BE2C (cell line): ENCODE measurements at regions not wholly inside any gene's neighbourhood (a gene's known extent, or its start where the extent isn't known, plus 50 kb on each side); places are given as distances from the start of the nearest gene placed in this dataset.
"Not testable (repeated sequence)": the region's sequence is repeated elsewhere in the genome, so short reads cannot be mapped to it uniquely, and the experiment has no call there.

Experiments used
- DNase-seq: peaks from one replicate; pipeline ENCODE4 v3.0.0-alpha.2; 2020
- H3K27me3 ChIP-seq: fragments of 250-450 bp; sonication (Bioruptor Pico); 2 replicates; pipeline ENCODE4 v1.5.1; 2020; ENCODE audit warnings: mild to moderate bottlenecking
- H3K36me3 ChIP-seq: fragments of 250-450 bp; sonication (Bioruptor Pico); 2 replicates; pipeline ENCODE4 v1.5.1; 2020; ENCODE audit warnings: mild to moderate bottlenecking
- H3K4me1 ChIP-seq: fragments of 250-450 bp; sonication (Bioruptor Pico); 2 replicates; pipeline ENCODE4 v1.5.1; 2020
- H3K4me3 ChIP-seq: 2 replicates; pipeline ENCODE4 v1.5.1; 2011; ENCODE audit warnings: low read depth, low read length
- H3K9me3 ChIP-seq: fragments of 250-450 bp; sonication (Bioruptor Pico); 2 replicates; pipeline ENCODE4 v1.5.1; 2020
- CTCF ChIP-seq: IDR thresholded peaks from 2 replicates; pipeline ENCODE4 v1.5.1; 2012; ENCODE audit warnings: mild to moderate bottlenecking, low read depth, low read length

- Histone ChIP-seq H3K4me1 (no peaks in the 10 kb centered on the region), H3K27me3 (no peaks in the 10 kb centered on the region), H3K36me3 (no peaks in the 10 kb centered on the region), H3K9me3 (no peaks in the 10 kb centered on the region), H3K4me3 (no peak overlapping the region)
- DNase-seq, result no peak
- TF ChIP-seq CTCF, result no peak
Measured at GRCh38 chr20:12093057-12093796, 175.5 kb downstream of the BTBD3 start.

GRCh38 chr20:12093797-12094190, 176.1 kb downstream of the BTBD3 start:
- not testable (repeated sequence) for H3K9me3 ChIP-seq, DNase-seq, H3K4me3 ChIP-seq, H3K36me3 ChIP-seq, H3K4me1 ChIP-seq, H3K27me3 ChIP-seq

DNA sequence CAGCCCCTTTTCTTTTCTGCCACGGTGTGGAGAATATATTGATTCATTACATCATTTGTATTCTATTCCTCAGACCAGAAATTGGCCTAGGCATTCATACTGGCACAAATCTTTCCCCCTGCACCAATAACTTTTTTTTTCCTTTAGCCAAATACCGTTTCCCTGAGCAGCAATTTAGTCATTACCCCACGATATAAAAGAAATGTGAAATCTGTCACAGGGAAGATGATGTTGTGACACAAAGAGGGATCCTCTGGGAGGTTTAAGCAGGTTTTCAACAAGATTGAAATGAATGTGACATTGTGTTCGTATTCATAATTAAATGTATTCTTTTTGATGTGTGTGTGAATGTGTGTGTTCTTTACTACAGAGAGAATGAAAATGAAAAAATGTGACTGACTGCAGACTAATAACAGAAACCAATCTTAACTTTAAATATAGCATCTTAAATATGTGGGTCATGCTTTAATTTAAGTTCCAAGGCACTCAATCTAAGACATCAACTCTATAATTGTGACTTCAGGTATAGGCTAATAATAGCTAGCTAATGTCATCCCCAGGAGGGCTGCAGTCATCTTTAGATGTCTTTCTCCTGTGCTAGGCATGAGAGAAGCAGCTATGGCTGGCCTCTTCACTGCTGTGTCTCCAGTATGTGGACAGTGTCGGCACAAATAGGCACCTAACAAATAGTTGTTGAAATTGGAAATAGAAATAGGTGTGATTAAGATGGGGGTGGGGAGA, 177.7 kb downstream of the BTBD3 start:
- H3K4me1 ChIP-seq, result no peaks in the 10 kb centered on the region
- no peak for DNase-seq
- H3K27me3 ChIP-seq, result no peaks in the 10 kb centered on the region
- H3K36me3 ChIP-seq, result no peaks in the 10 kb centered on the region
- TF ChIP-seq CTCF, result no peak
- H3K4me3 ChIP-seq, result no peak overlapping the region
- H3K9me3 ChIP-seq, result no peaks in the 10 kb centered on the region

- no peaks in the 10 kb centered on the region for H3K4me1 ChIP-seq
- DNase-seq, result no peak
- no peak for TF ChIP-seq CTCF
- no peaks in the 10 kb centered on the region for H3K9me3 ChIP-seq
- H3K27me3 ChIP-seq, result no peaks in the 10 kb centered on the region
- no peaks in the 10 kb centered on the region for H3K36me3 ChIP-seq
- no peak overlapping the region for H3K4me3 ChIP-seq
Measured at GRCh38 chr20:12098421-12098820, 180.7 kb downstream of the BTBD3 start.

DNA sequence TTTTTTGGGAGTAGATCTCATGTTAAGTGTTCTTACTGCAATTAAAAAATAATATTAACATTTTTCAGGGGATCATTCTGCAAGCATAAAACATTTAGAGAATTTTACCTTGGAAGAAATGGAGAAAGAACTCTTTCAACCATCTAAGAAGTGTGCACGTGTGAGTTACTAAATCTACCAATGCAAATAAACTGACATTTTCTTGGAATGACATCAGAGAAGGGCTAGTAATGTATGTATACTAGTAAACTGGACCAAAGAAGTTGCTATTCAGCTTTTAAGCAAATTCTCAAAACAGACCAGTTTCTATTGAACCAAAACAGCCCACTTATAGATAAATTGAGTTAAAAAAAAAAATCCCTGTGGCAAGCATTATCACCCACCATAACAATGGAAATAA, 191.2 kb downstream of the BTBD3 start:
- Histone ChIP-seq H3K9me3 (no peaks in the 10 kb centered on the region), H3K4me1 (no peaks in the 10 kb centered on the region), H3K4me3 (no peak overlapping the region), H3K36me3 (no peaks in the 10 kb centered on the region), H3K27me3 (no peaks in the 10 kb centered on the region)
- no peak for DNase-seq
- no peak for TF ChIP-seq CTCF

DNA sequence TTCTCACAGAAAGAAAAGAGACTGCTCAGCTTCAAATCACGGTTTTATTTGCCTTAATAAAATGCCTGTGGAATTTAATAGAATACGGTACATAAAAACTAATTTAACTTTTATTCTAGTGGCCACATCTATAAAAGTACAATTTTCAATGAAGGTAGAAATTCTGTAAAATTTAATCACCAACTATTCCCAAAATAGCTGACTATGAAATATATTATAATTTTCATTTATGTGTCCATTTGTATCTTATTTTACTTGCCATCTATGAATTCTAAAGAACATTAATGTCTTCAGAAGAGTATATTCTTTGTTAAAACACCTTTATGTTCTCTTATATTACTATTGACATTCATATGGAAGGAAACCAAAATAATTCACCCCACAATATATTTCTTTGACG, 192.6 kb downstream of the BTBD3 start:
- no peaks in the 10 kb centered on the region for H3K27me3 ChIP-seq
- no peaks in the 10 kb centered on the region for H3K9me3 ChIP-seq
- TF ChIP-seq CTCF, result no peak
- H3K36me3 ChIP-seq, result no peaks in the 10 kb centered on the region
- no peak overlapping the region for H3K4me3 ChIP-seq
- no peaks in the 10 kb centered on the region; the same call in 1 of the 2 replicates for H3K4me1 ChIP-seq
- no peak for DNase-seq
